CD14-positive monocyte (primary cell): ENCODE measurements at regions not wholly inside any gene's neighbourhood (a gene's known extent, or its start where the extent isn't known, plus 50 kb on each side); places are given as distances from the start of the nearest gene placed in this dataset.

ENCODE experiments used
- DNase-seq, 3 donors: peaks; one replicate each; pipeline ENCODE4 v3.0.0-alpha.2; 2011 to 2022
- H2AFZ ChIP-seq: 2 replicates; pipeline ENCODE4 v1.6.0; 2012; ENCODE audit warnings: mild to moderate bottlenecking, low read depth, low read length, inconsistent platforms; ENCODE audit not compliant: insufficient read depth, poor library complexity, severe bottlenecking
- H3K27ac ChIP-seq, 2 donors: 1 replicate in 1 of 2; 2 replicates in 1 of 2; pipeline ENCODE4 v1.5.1; 2012 to 2013; ENCODE audit warnings: low read length in 2 of 2, control low read depth in 1 of 2, inconsistent platforms in 1 of 2, low read depth in 1 of 2, mild to moderate bottlenecking in 1 of 2
- H3K27me3 ChIP-seq, 2 donors: one replicate each; pipeline versions ENCODE4 v1.6.0 to v1.6.1; 2011 to 2013; ENCODE audit warnings: low read length in 2 of 2; ENCODE audit not compliant: control insufficient read depth in 2 of 2, insufficient read depth in 2 of 2
- H3K36me3 ChIP-seq, 2 donors: replicated peaks in 1 of 2; 1 replicate in 1 of 2; 2 replicates in 1 of 2; pipeline versions ENCODE4 v1.5.1 to v1.6.1; 2012 to 2013; ENCODE audit warnings: low read length in 2 of 2, control low read depth in 1 of 2, inconsistent platforms in 1 of 2, mild to moderate bottlenecking in 1 of 2; ENCODE audit not compliant: insufficient read depth in 2 of 2, control insufficient read depth in 1 of 2
- H3K4me1 ChIP-seq, 2 donors: 1 replicate in 1 of 2; 2 replicates in 1 of 2; pipeline versions ENCODE4 v1.5.1 to v1.6.1; 2012 to 2013; ENCODE audit warnings: low read length in 2 of 2, control low read depth in 1 of 2, inconsistent platforms in 1 of 2, mild to moderate bottlenecking in 1 of 2, moderate library complexity in 1 of 2; ENCODE audit not compliant: insufficient read depth in 2 of 2, control insufficient read depth in 1 of 2
- H3K4me2 ChIP-seq: replicated peaks from 2 replicates; pipeline ENCODE3; 2012; ENCODE audit warnings: low read length, moderate library complexity, mild to moderate bottlenecking; ENCODE audit not compliant: poor library complexity, severe bottlenecking; ENCODE audit errors: extremely low read depth
- H3K4me3 ChIP-seq, 3 experiments: fragments of 200-600 bp in 1 of 3; sonication (generic) in 1 of 3; replicated peaks in 1 of 3; 1 replicate in 2 of 3; 2 replicates in 1 of 3; pipeline ENCODE4 v1.5.1; 2011 to 2013; ENCODE audit warnings: low read length in 3 of 3, mild to moderate bottlenecking in 3 of 3, control low read depth in 2 of 3, low read depth in 2 of 3, inconsistent platforms in 1 of 3, moderate library complexity in 1 of 3
- H3K79me2 ChIP-seq: 2 replicates; pipeline ENCODE4 v1.6.0; 2012; ENCODE audit warnings: mild to moderate bottlenecking, control low read depth, inconsistent platforms, low read length, moderate library complexity; ENCODE audit not compliant: insufficient read depth
- H3K9ac ChIP-seq: 2 replicates; pipeline ENCODE4 v1.6.0; 2017; ENCODE audit warnings: low read length, mild to moderate bottlenecking; ENCODE audit not compliant: insufficient read depth, poor library complexity, severe bottlenecking
- H3K9me3 ChIP-seq, 2 donors: replicated peaks in 1 of 2; 1 replicate in 1 of 2; 2 replicates in 1 of 2; pipeline versions ENCODE4 v1.5.1 to v1.6.1; 2012 to 2013; ENCODE audit warnings: low read length in 2 of 2, control low read depth in 1 of 2; ENCODE audit not compliant: control insufficient read depth in 1 of 2, insufficient read depth in 1 of 2
- H4K20me1 ChIP-seq: 2 replicates; pipeline ENCODE4 v1.6.0; 2012; ENCODE audit warnings: mild to moderate bottlenecking, low read length, control low read depth, moderate library complexity; ENCODE audit not compliant: insufficient read depth
- H3K27ac Mint-ChIP-seq, 7 donors: one replicate each; pipeline ENCODE4 v1.8.0; 2020; ENCODE audit warnings: mild to moderate bottlenecking in 7 of 7, mixed read lengths in 7 of 7, moderate library complexity in 6 of 7, inconsistent platforms in 2 of 7
- H3K27me3 Mint-ChIP-seq, 3 donors: one replicate each; pipeline ENCODE4 v1.8.0; 2021 to 2022; ENCODE audit warnings: low read depth in 3 of 3, mild to moderate bottlenecking in 3 of 3, mixed read lengths in 3 of 3, moderate library complexity in 3 of 3, inconsistent platforms in 1 of 3
- H3K36me3 Mint-ChIP-seq, 2 donors: one replicate each; pipeline ENCODE4 v1.8.0; 2020; ENCODE audit warnings: mixed read lengths in 2 of 2, inconsistent platforms in 1 of 2, mild to moderate bottlenecking in 1 of 2
- H3K4me1 Mint-ChIP-seq: one replicate; pipeline ENCODE4 v1.8.0; 2020; ENCODE audit warnings: mild to moderate bottlenecking, mixed read lengths
- H3K4me3 Mint-ChIP-seq, 2 donors: one replicate each; pipeline ENCODE4 v1.8.0; 2020; ENCODE audit warnings: mild to moderate bottlenecking in 2 of 2, mixed read lengths in 2 of 2, moderate library complexity in 1 of 2
- H3K9me3 Mint-ChIP-seq, 7 donors: one replicate each; pipeline ENCODE4 v1.8.0; 2020 to 2022; ENCODE audit warnings: mixed read lengths in 7 of 7, mild to moderate bottlenecking in 6 of 7, moderate library complexity in 6 of 7, inconsistent platforms in 2 of 7
- CTCF ChIP-seq: fragments of 200-600 bp; IDR thresholded peaks from one replicate; pipeline ENCODE4 v1.8.0; 2022; ENCODE audit warnings: antibody characterized with exemption, mild to moderate bottlenecking
- WGBS: methylation state at CpG from one replicate; pipeline ENCODE4 v1.1.5; 2013; ENCODE audit warnings: missing lambda C conversion rate; ENCODE audit not compliant: insufficient coverage; 5-methylcytosine and 5-hydroxymethylcytosine counted together
- intact Hi-C, 2 donors: fragments of 100-400 bp; cut with micrococcal nuclease; formaldehyde crosslinking; loops; one replicate each; pipeline versions ENCODE4 v1.15.0 to v1.15.1; 2023

DNA sequence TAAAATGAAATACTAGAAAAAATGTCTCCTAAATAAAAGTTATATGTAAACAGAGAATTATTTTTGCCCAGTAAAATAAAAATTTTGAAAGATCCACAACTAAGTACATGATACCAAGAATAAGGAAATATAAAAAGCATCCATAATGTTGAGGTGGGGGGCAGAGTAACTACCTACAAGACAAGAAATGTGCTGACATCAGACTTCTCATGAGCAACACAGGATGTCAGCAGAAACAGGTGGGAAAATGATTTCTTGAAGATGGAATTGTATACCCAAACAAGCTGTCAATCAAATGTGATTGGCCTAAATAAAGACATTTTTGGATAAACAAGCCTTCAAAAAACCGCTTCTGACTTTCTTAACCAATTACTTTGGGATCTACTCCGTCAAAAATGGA, 143.9 kb upstream of the LIPC start:
- H3K4me1 ChIP-seq: no peaks in the 10 kb centered on the region
- no peak for DNase-seq
- no peak overlapping the region for H3K4me3 ChIP-seq
- no peaks in the 10 kb centered on the region for H3K79me2 ChIP-seq
- no peaks in the 10 kb centered on the region for H3K27me3 ChIP-seq
- H2AFZ ChIP-seq: no peak overlapping the region
- Mint-ChIP-seq H3K9me3 (peaks cover 0 to 10% (median 5%) of the 10 kb centered on the region in 7 donors), H3K27me3 (peaks cover 0 to 4% (median 0%) of the 10 kb centered on the region in 3 donors), H3K4me3 (no peak overlapping the region), H3K36me3 (no peaks in the 10 kb centered on the region), H3K4me1 (peaks cover 5% of the 10 kb centered on the region), H3K27ac (no peak overlapping the region)
- no CpG with 5 or more reads among the region's 2 CpGs for WGBS
- no peaks in the 10 kb centered on the region for H3K36me3 ChIP-seq
- H3K27ac ChIP-seq: no peak overlapping the region
- H3K9me3 ChIP-seq: peaks cover 0 to 7% of the 10 kb centered on the region in 2 donors
- no peak overlapping the region for H3K4me2 ChIP-seq
- no peaks in the 10 kb centered on the region for H4K20me1 ChIP-seq
- no peak for TF ChIP-seq CTCF
- no peak overlapping the region for H3K9ac ChIP-seq
- intact Hi-C loops: no loop called here

GRCh38 chr15:58288592-58288991, 143.2 kb upstream of the LIPC start:
- intact Hi-C loops: no loop called here
- H2AFZ ChIP-seq: no peak overlapping the region
- DNase-seq: no peak
- H3K27ac Mint-ChIP-seq: no peak overlapping the region
- H3K79me2 ChIP-seq: no peaks in the 10 kb centered on the region
- H3K9ac ChIP-seq: no peak overlapping the region
- H3K36me3 ChIP-seq: no peaks in the 10 kb centered on the region
- no peak for TF ChIP-seq CTCF
- no peaks in the 10 kb centered on the region for H3K36me3 Mint-ChIP-seq
- H4K20me1 ChIP-seq: no peaks in the 10 kb centered on the region
- peaks cover 0 to 7% of the 10 kb centered on the region in 2 donors for H3K9me3 ChIP-seq
- peaks cover 5% of the 10 kb centered on the region for H3K4me1 Mint-ChIP-seq
- H3K4me3 Mint-ChIP-seq: no peak overlapping the region
- peaks cover 0 to 4% (median 0%) of the 10 kb centered on the region in 3 donors for H3K27me3 Mint-ChIP-seq
- H3K27ac ChIP-seq: no peak overlapping the region
- no peak overlapping the region for H3K4me3 ChIP-seq
- peaks cover 0 to 10% (median 7%) of the 10 kb centered on the region in 7 donors for H3K9me3 Mint-ChIP-seq
- 83% methylated on average over 1 of the region's 3 CpGs for WGBS
- H3K4me1 ChIP-seq: no peaks in the 10 kb centered on the region
- no peaks in the 10 kb centered on the region for H3K27me3 ChIP-seq
- no peak overlapping the region for H3K4me2 ChIP-seq
